ENCODE measurements at regions not wholly inside any gene's neighbourhood (a gene's known extent, or its start where the extent isn't known, plus 50 kb on each side); places are given as distances from the start of the nearest gene placed in this dataset.

DNA sequence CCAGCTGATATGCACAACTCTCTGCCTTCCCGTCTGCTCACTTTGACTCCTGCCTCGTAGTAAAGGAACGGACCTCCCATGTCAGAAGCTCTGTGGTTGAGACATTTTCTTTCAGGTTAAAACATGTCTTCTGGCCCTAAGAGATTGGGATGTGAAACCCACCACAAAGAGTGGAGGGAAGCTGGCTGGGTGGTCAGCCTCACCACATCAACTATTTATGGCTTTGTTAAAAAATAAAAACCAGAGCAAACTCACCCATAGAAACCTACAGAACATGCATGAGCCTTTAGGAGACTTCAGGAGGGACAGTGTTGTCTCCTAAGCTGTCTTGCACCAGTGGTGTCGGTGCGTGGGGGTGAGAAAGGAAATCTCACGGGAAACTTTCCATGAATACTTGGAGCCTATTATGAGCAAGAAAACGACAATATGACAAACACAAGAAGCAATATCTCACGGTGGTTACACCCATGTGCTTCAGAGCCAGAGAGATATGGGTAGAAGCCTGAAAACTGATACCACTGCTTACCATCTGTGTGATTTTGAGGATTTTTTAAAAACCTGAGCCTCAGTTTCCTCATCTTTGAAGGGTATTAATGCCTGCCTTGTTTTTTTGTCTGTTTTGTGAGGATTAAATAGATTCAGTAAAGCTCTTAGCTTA is 61.7 kb upstream of the XYLT1 start:
- DNase-seq: no peak

GRCh38 chr16:17529982-17530760 is 59.4 kb upstream of the XYLT1 start:
- DNase-seq: peak; percentile 35

DNA sequence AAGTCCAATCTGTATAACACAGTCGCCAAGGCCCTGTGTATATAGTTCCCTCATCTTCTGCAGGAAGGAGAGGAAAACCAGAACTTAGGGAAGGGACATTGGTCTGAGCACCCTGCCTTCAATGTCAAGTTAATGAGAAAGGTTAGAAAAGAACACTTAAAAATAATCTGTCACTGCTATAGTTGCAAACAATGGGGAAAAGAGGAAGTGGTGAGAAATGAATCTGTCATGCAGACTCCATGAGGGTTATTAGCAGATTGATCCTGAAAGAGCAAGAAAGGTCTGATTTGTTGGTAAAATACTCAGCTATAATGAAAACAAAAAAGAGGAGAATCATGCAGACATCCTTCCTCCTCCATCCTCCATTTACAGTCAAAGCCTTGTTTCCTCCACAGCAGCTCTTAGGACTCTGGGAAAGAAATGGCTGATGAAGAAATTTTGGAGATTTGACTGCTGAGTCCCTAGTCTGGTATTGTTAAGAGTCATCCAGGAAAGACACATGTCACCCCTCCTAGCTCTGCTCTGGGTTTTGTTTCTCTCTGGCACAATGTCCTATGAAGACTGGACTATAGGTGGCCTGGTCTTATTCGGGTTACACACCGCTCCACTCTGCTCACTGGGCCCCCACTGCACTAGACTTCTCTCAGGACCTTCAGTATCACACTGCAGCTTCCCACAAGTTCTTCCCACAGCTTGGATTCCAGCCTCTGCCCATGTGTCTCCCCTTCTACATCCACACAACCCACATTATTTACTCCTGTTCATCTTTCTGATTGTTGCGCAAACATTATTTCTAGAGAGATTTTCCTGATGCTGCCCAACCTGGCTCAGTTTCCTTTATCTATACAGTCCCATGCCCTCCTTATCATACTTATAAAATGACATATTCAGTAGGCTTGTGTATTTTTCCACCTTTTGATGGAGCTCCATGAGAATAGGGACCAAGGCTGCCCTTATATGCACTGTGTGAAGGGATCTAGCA is 56.5 kb upstream of the XYLT1 start:
- no peak for DNase-seq

DNA sequence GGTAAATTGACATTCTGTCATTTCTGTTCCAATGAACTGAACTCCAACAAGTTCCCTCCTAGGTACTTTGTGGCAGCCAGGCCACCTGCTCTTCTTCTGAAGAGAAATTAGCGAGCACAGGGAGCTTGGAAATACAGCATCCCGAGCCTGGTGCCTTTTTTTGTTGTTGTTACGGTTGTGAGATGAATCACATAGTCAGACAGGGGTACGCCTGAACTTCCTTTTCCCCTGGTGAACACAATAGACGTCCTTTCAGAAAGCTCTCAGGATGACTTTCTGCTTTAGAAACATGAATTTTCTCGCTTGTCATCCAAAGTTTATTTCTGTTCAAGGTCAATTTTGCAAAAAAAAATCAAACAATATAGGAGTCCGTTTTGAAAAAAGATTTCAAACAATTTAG is 53.9 kb upstream of the XYLT1 start:
- DNase-seq: no peak

- DNase-seq: no peak
These were observed 49.8 kb upstream of the XYLT1 start for GRCh38 chr16:17520561-17520960.
